AG04450 (cell line): ENCODE measurements at regions not wholly inside any gene's neighbourhood (a gene's known extent, or its start where the extent isn't known, plus 50 kb on each side); places are given as distances from the start of the nearest gene placed in this dataset.
"Not testable (repeated sequence)": the region's sequence is repeated elsewhere in the genome, so short reads cannot be mapped to it uniquely, and the experiment has no call there.

Experiments used
- CTCF ChIA-PET: fragments of 300-600, 350-600 bp; formaldehyde crosslinking; extraction: SDS; loops from one replicate; lab custom pipeline; 2022; ENCODE audit warnings: antibody characterized with exemption, inconsistent platforms; lab: Charles Lee
- POLR2A ChIA-PET: fragments of 350-600 bp; formaldehyde crosslinking; extraction: SDS; loops from one replicate; lab custom pipeline; 2021; ENCODE audit warnings: antibody characterized with exemption, inconsistent platforms; lab: Yijun Ruan, JAX
- DNase-seq: peaks from one replicate; pipeline ENCODE4 v3.0.0-alpha.2; 2011; ENCODE audit warnings: low read depth, low spot score
- H3K27ac ChIP-seq: one replicate; pipeline ENCODE4 v1.5.1; 2012; ENCODE audit warnings: low read depth, low read length, control low read depth
- H3K27me3 ChIP-seq: one replicate; pipeline ENCODE4 v1.6.0; 2012; ENCODE audit warnings: low read length; ENCODE audit not compliant: control insufficient read depth, insufficient read depth
- H3K4me3 ChIP-seq: 2 replicates; pipeline ENCODE4 v1.5.1; 2011; ENCODE audit warnings: mild to moderate bottlenecking, low read depth, low read length, control low read depth
- H3K9me3 ChIP-seq: 2 replicates; pipeline ENCODE4 v1.5.1; 2012; ENCODE audit warnings: low read length; ENCODE audit not compliant: control insufficient read depth, insufficient read depth
- CTCF ChIP-seq: IDR thresholded peaks from 2 replicates; pipeline ENCODE4 v1.5.1; 2011; ENCODE audit warnings: low read depth, low read length, control low read depth, inconsistent platforms

DNA sequence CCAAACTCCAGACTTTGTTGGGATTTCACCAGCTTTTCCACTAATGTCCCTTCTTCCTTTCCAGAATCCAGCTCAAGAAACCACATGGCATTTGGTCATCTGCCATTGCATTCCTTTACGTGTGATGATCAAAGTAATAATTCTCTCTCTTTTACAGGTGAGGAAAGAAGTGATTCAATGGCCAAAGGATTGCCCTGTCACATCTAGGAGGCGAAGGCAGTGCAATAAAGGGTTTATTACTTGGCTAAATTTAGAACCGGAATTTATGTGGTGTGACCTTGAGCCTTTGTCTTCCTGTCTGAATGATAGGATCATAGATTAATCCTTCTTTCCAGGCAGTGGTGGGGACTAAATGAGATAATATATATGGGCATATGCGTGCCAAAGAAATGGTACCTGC is 58.3 kb upstream of the COBL start:
- no peak for TF ChIP-seq CTCF
- CTCF ChIA-PET, result no interaction called here
- H3K4me3 ChIP-seq, result no peak overlapping the region
- POLR2A ChIA-PET, result no interaction called here
- H3K27ac ChIP-seq, result no peak overlapping the region
- no peaks in the 10 kb centered on the region for H3K27me3 ChIP-seq
- no peak for DNase-seq
- H3K9me3 ChIP-seq, result peaks cover 3% of the 10 kb centered on the region

GRCh38 chr7:51373607-51374006 is 57.0 kb upstream of the COBL start:
- POLR2A ChIA-PET, H3K4me3 ChIP-seq, CTCF ChIA-PET, H3K9me3 ChIP-seq, DNase-seq, H3K27ac ChIP-seq, H3K27me3 ChIP-seq: not testable (repeated sequence)

- DNase-seq, result no peak
- 0 out of 2 replicates have a peak, but pooled peaks have one; percentile 11 for TF ChIP-seq CTCF
- H3K27ac ChIP-seq, result no peak overlapping the region
- H3K4me3 ChIP-seq, result no peak overlapping the region
- no peaks in the 10 kb centered on the region for H3K27me3 ChIP-seq
- ChIA-PET POLR2A (no interaction called here), CTCF (no interaction called here)
- peaks cover 7% of the 10 kb centered on the region for H3K9me3 ChIP-seq
These were observed 53.1 kb upstream of the COBL start for GRCh38 chr7:51369746-51370145.

DNA sequence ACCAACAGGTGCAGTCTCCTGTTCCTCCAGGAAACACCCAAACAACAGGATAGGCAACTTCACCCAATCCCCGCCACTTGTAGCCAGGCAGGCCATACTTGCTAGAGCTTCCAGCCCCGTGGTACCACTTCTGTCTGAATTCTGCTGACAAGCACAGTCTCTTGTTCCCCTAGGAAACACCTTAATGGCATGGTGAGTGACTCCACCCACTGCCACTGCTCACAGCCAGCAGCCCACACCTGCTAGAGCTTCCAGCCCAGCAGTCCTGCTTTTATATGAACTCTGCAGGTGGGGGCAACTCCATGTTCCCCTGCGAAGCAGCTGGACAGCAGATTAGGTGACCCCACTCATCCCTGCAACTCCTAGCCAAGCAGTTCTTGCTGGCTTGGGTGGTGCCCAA is 52.6 kb upstream of the COBL start:
- H3K27me3 ChIP-seq, H3K4me3 ChIP-seq, H3K9me3 ChIP-seq, POLR2A ChIA-PET, H3K27ac ChIP-seq, DNase-seq: not testable (repeated sequence)
- CTCF ChIA-PET, result interaction anchor here (2.7 kb wide), 1 partner anchor 207 kb away, joined by 28 read pairs; no protein-coding TSS in a partner anchor

DNA sequence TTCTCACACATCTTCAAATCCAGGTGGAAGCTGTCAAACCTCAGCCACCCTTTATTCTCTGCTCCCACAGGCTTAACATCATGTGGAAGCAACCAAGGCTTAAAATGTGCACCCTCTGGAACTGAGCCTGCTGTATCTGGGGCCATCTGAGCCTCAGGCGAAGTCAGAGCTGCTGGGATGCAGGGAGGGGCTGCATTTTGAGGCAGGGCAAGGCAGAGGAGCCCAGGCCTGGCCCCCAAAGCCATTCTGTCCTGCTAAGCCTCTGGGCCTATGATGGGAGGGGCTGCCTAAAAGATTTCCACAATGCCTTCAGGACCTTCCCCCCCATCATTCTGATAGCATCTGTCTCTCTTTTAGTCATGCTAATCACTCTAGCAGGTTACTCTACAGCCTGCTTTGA is 51.7 kb upstream of the COBL start:
- Histone ChIP-seq H3K27me3 (no peaks in the 10 kb centered on the region), H3K27ac (no peak overlapping the region), H3K4me3 (no peak overlapping the region), H3K9me3 (peaks cover 7% of the 10 kb centered on the region)
- CTCF ChIA-PET, result interaction anchor here (2.7 kb wide), 1 partner anchor 206 kb away, joined by 28 read pairs; no protein-coding TSS in a partner anchor
- TF ChIP-seq CTCF, result no peak
- POLR2A ChIA-PET, result no interaction called here
- DNase-seq, result no peak

DNA sequence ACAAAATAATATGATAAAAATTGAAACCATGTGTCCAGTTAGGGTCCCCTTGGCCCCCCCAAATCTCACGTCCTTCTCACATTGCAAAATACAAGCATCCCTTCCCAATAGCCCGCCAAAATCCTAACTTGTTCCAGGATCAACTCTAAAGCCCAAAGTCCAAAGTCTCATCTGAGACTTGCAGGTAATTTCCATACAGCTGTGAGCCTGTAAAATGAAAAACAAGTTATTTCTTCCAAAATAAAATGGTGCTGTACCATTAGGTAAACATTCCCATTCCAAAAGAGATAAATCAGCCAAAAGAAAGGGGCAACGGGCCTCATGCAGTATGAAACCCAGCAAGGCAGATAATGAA is 51.0 kb upstream of the COBL start:
- H3K27me3 ChIP-seq, result no peaks in the 10 kb centered on the region
- TF ChIP-seq CTCF, result no peak
- peaks cover 7% of the 10 kb centered on the region for H3K9me3 ChIP-seq
- POLR2A ChIA-PET, result no interaction called here
- H3K27ac ChIP-seq, result no peak overlapping the region
- DNase-seq, result no peak
- CTCF ChIA-PET, result interaction anchor here (0.6 to 2.7 kb wide), 2 partner anchors 203 to 206 kb away, joined by 3 to 28 read pairs; no protein-coding TSS in a partner anchor
- no peak overlapping the region for H3K4me3 ChIP-seq
